Lung (tissue), 11 donors: ENCODE measurements at regions not wholly inside any gene's neighbourhood (a gene's known extent, or its start where the extent isn't known, plus 50 kb on each side); places are given as distances from the start of the nearest gene placed in this dataset.
A peak's percentile ranks its signal among the peaks of the same experiment; 100 is the strongest.

Experiments used
- ATAC-seq: fragments of 200-7000 bp; cut with Tn5 transposase; one replicate; pipeline ENCODE4 v1.9.1; 2020; ENCODE audit warnings: moderate number of reproducible peaks; ENCODE audit not compliant: insufficient read depth, low FRiP score
- DNase-seq, 3 donors: peaks; one replicate each; pipeline ENCODE4 v3.0.0-alpha.2; 2013 to 2017
- H3K27ac ChIP-seq, 2 donors: one replicate each; pipeline ENCODE4 v1.5.1; 2013; ENCODE audit warnings: mild to moderate bottlenecking in 2 of 2, moderate library complexity in 2 of 2, control low read depth in 1 of 2, inconsistent platforms in 1 of 2, low read depth in 1 of 2, low read length in 1 of 2
- H3K27me3 ChIP-seq, 3 donors: one replicate each; pipeline ENCODE4 v1.5.1; 2013; ENCODE audit warnings: low read length in 2 of 3; ENCODE audit not compliant: control insufficient read depth in 3 of 3, insufficient read depth in 3 of 3
- H3K36me3 ChIP-seq, 4 donors: one replicate each; pipeline ENCODE4 v1.5.1; 2013; ENCODE audit warnings: low read length in 4 of 4, mild to moderate bottlenecking in 1 of 4, moderate library complexity in 1 of 4; ENCODE audit not compliant: control insufficient read depth in 4 of 4, insufficient read depth in 4 of 4
- H3K4me1 ChIP-seq, 5 donors: one replicate each; pipeline ENCODE4 v1.5.1; 2013; ENCODE audit warnings: low read length in 5 of 5, mild to moderate bottlenecking in 2 of 5, moderate library complexity in 1 of 5; ENCODE audit not compliant: control insufficient read depth in 5 of 5, insufficient read depth in 5 of 5
- H3K4me3 ChIP-seq: one replicate; pipeline ENCODE4 v1.5.1; 2013; ENCODE audit warnings: mild to moderate bottlenecking, control low read depth, moderate library complexity
- H3K9ac ChIP-seq, 2 donors: one replicate each; pipeline ENCODE4 v1.5.1; 2013; ENCODE audit warnings: low read length in 2 of 2, control low read depth in 1 of 2; ENCODE audit not compliant: insufficient read depth in 1 of 2
- H3K9me3 ChIP-seq, 4 donors: one replicate each; pipeline ENCODE4 v1.5.1; 2013; ENCODE audit warnings: low read length in 3 of 4, mild to moderate bottlenecking in 1 of 4, moderate library complexity in 1 of 4; ENCODE audit not compliant: control insufficient read depth in 4 of 4, insufficient read depth in 3 of 4
- CTCF ChIP-seq: IDR thresholded peaks from 2 replicates; pipeline ENCODE4 v1.5.1; 2012; ENCODE audit warnings: mild to moderate bottlenecking; ENCODE audit errors: control extremely low read depth, extremely low read depth
- WGBS, 2 donors: extraction: QIAGEN DNeasy Blood & Tissue Kit; methylation state at CpG; one replicate each; pipeline ENCODE4 v1.1.7; 2013; 5-methylcytosine and 5-hydroxymethylcytosine counted together
- donor health status: control.
- donor health status: control.
- donor health status: Bipolar disorder and iron deficiency.
- donor health status: healthy.
- donor health status: DM: yes; HTN: yes; CAD: no.

DNA sequence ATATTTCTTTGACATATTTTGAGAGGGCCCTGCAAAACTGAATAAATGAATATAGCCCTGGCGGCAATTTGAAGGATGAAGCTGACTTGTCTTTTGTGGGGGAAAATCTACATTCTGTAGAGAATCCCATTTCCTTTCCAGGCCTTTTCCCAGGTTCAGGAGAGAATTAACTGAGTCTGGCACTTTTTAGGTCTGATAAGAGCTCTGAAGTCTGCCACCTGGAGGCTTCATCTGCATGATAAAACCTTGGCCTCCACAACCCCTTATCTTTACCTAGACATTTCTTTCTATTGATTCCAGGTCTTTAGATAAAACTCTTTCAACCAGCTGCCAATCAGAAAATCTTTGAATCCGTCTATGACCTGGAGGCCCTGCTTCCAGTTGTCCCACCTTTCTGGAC lies 299.4 kb downstream of the ETNK1 start:
- no peak for ATAC-seq
- H3K9ac ChIP-seq, result no peak overlapping the region
- DNase-seq, result no peak
- H3K4me3 ChIP-seq, result no peak overlapping the region
- H3K36me3 ChIP-seq, result no peaks in the 10 kb centered on the region
- no peak overlapping the region for H3K27ac ChIP-seq
- H3K9me3 ChIP-seq, result peaks cover 0 to 2% (median 0%) of the 10 kb centered on the region in 4 donors
- no peaks in the 10 kb centered on the region for H3K27me3 ChIP-seq
- WGBS, 2 donors, result 88 to 91% methylated on average over 2 of the region's 2 CpGs
- no peak for TF ChIP-seq CTCF
- peaks cover 0 to 15% (median 0%) of the 10 kb centered on the region in 5 donors for H3K4me1 ChIP-seq

- WGBS, 2 donors, result 60 to 74% methylated on average over 2 of the region's 2 CpGs
- H3K27me3 ChIP-seq, result no peaks in the 10 kb centered on the region
- no peak overlapping the region for H3K4me3 ChIP-seq
- no peak overlapping the region for H3K27ac ChIP-seq
- no peak for DNase-seq
- peaks cover 0 to 6% (median 0%) of the 10 kb centered on the region in 5 donors for H3K4me1 ChIP-seq
- no peak overlapping the region for H3K9ac ChIP-seq
- peaks cover 0 to 2% (median 0%) of the 10 kb centered on the region in 4 donors for H3K9me3 ChIP-seq
- no peaks in the 10 kb centered on the region for H3K36me3 ChIP-seq
- no peak for ATAC-seq
- no peak for TF ChIP-seq CTCF
Observed at GRCh38 chr12:22925623-22926022, 300.7 kb downstream of the ETNK1 start.

- DNase-seq (peak in 2 of 3 donors; percentile 71 to 73), ATAC-seq (no peak)
- no peaks in the 10 kb centered on the region for H3K36me3 ChIP-seq
- 62 to 80% methylated on average over 1 of the region's 1 CpG for WGBS, 2 donors
- H3K4me3 ChIP-seq, result no peak overlapping the region
- H3K4me1 ChIP-seq, result peaks cover 0 to 3% (median 0%) of the 10 kb centered on the region in 5 donors
- no peak overlapping the region for H3K9ac ChIP-seq
- no peaks in the 10 kb centered on the region for H3K27me3 ChIP-seq
- H3K9me3 ChIP-seq, result no peaks in the 10 kb centered on the region
- H3K27ac ChIP-seq, result no peak overlapping the region
- no peak for TF ChIP-seq CTCF
Observed at GRCh38 chr12:22932431-22932830, 307.5 kb downstream of the ETNK1 start.

- Histone ChIP-seq H3K4me3 (no peak overlapping the region), H3K9ac (no peak overlapping the region), H3K4me1 (no peaks in the 10 kb centered on the region), H3K9me3 (peaks cover 0 to 2% (median 0%) of the 10 kb centered on the region in 4 donors), H3K36me3 (no peaks in the 10 kb centered on the region), H3K27me3 (no peaks in the 10 kb centered on the region), H3K27ac (no peak overlapping the region)
- DNase-seq, result peak in 2 of 3 donors; percentile 2 to 10
- ATAC-seq, result no peak
- no peak for TF ChIP-seq CTCF
- 78 to 83% methylated on average over 12 of the region's 12 CpGs for WGBS, 2 donors
Observed at GRCh38 chr12:22935090-22935489, 310.1 kb downstream of the ETNK1 start.
